Activated T-cell treated with anti-CD3 and anti-CD28 coated beads, Interleukin-2, amount 50 U/mL, for 24 hours (primary cell): ENCODE measurements at regions not wholly inside any gene's neighbourhood (a gene's known extent, or its start where the extent isn't known, plus 50 kb on each side); places are given as distances from the start of the nearest gene placed in this dataset.

Experiments
- DNase-seq: peaks from one replicate; pipeline ENCODE4 v3.0.0-alpha.2; 2020
- H3K27ac Mint-ChIP-seq: 2 replicates; pipeline ENCODE4 v1.8.0; 2020; ENCODE audit warnings: mild to moderate bottlenecking, mixed read lengths
- H3K27me3 Mint-ChIP-seq: 2 replicates; pipeline ENCODE4 v1.8.0; 2020; ENCODE audit warnings: mixed read lengths
- H3K36me3 Mint-ChIP-seq: 2 replicates; pipeline ENCODE4 v1.8.0; 2020; ENCODE audit warnings: low read depth, mixed read lengths
- H3K4me1 Mint-ChIP-seq: 2 replicates; pipeline ENCODE4 v1.8.0; 2020; ENCODE audit warnings: low read depth, mixed read lengths
- H3K4me3 Mint-ChIP-seq: 2 replicates; pipeline ENCODE4 v1.8.0; 2020; ENCODE audit warnings: mild to moderate bottlenecking, moderate library complexity, mixed read lengths
- H3K9me3 Mint-ChIP-seq: 2 replicates; pipeline ENCODE4 v1.8.0; 2020; ENCODE audit warnings: mixed read lengths

DNA sequence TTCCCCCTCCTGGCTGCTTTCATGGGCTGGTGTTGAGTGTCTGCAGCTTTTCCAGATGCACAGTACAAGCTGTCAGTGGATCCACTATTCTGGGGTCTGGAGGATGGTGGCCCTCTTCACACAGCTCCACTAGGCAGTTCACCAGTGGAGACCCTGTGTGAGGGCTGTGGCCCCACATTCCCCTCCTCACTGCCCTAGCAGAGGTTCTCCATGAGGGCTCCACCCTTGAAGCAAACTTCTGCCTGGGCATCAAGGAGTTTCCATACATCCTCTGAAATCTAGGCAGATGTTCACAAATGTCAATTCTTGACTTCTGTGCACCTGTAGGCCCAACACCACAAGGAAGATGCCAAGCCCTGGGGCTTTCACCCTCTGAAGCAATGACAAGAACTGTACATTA, 1386.2 kb upstream of the ACVR2A start:
- H3K36me3 Mint-ChIP-seq: no peaks in the 10 kb centered on the region
- peaks cover 20% of the 10 kb centered on the region for H3K9me3 Mint-ChIP-seq
- H3K4me3 Mint-ChIP-seq: no peak overlapping the region
- no peak overlapping the region for H3K27ac Mint-ChIP-seq
- H3K4me1 Mint-ChIP-seq: no peaks in the 10 kb centered on the region
- H3K27me3 Mint-ChIP-seq: no peaks in the 10 kb centered on the region
- no peak for DNase-seq

DNA sequence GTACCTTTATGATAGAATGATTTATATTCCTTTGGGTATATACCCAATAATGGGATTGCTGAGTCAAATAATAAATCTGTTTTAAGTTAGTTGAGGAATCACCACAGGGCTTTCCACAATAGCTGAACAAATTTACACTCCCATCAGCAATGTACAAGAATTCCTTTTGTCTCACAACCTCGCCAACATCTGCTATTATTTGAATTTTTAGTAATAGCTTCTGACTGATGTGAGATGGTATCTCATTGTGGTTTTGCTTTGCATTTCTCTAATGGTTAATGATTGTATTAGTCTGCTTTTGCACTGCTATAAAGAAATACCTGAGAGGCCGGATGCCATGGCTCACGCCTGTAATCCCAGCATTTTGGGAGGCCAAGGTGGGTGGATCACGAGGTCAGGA, 1387.6 kb upstream of the ACVR2A start:
- H3K27ac Mint-ChIP-seq: no peak overlapping the region
- H3K4me1 Mint-ChIP-seq: no peaks in the 10 kb centered on the region
- no peaks in the 10 kb centered on the region for H3K36me3 Mint-ChIP-seq
- no peak for DNase-seq
- no peak overlapping the region for H3K4me3 Mint-ChIP-seq
- H3K27me3 Mint-ChIP-seq: no peaks in the 10 kb centered on the region
- peaks cover 13% of the 10 kb centered on the region for H3K9me3 Mint-ChIP-seq

DNA sequence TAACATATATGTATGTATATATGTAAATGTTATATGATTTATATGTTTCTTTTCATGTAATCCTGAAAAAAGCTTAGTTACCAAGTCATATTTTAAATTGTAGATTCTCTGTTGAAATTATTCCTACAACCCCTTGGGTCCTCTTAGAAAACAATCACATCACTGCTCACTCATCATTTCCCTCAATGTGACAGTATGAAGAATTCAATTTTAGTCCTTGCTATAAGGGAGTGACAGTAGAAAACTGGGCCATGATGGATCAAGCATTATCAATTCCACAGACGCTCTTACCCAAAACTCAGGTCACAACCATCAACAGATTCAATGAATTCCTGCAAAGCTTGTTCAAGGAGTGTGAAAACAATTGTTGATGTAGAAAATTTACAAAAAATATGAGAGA, 1389.5 kb upstream of the ACVR2A start:
- no peaks in the 10 kb centered on the region for H3K27me3 Mint-ChIP-seq
- no peak for DNase-seq
- H3K36me3 Mint-ChIP-seq: no peaks in the 10 kb centered on the region
- peaks cover 6% of the 10 kb centered on the region for H3K9me3 Mint-ChIP-seq
- H3K4me1 Mint-ChIP-seq: no peaks in the 10 kb centered on the region
- no peak overlapping the region for H3K27ac Mint-ChIP-seq
- no peak overlapping the region for H3K4me3 Mint-ChIP-seq

DNA sequence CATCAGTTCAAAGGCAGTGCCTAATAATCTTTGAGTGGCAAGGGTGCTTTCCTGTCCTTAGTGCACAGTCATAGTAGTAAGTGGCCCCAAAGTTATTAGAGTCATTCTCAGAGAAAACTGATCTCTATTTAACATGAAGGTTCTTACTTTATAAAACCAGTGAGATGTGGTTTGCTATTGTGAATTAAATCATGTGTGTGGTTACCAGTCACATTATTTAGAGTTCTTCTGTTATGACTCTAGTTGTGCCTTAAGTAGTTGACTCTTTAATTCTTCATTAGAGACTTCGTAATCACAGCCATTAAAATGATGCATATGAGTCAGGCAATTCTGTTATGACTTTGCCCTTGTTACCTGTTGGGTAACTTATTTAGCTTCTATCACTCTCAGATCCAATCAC, 1392.9 kb upstream of the ACVR2A start:
- Mint-ChIP-seq H3K27me3 (no peaks in the 10 kb centered on the region), H3K36me3 (no peaks in the 10 kb centered on the region), H3K27ac (no peak overlapping the region), H3K4me3 (no peak overlapping the region), H3K9me3 (no peaks in the 10 kb centered on the region), H3K4me1 (no peaks in the 10 kb centered on the region)
- DNase-seq: no peak

DNA sequence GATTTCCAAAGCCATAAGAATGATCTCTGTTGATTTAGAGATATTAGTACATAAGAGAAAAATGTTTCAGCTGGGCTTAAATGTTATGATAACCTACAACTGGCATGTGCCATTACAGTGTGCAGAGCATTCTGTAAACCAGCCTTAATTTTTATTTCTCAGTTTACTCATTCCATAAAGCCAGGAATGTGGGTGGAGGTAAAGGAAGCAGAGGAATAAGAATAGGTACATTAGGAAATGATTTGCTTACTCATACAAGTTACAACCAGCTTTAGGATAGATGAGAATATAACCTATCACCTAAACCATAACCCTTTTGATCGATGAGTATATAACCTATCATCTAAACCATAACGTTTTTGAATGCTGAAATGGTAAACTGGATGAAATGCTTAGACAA, 1394.7 kb upstream of the ACVR2A start:
- H3K9me3 Mint-ChIP-seq: peaks cover 2% of the 10 kb centered on the region
- H3K27me3 Mint-ChIP-seq: no peaks in the 10 kb centered on the region
- H3K27ac Mint-ChIP-seq: no peak overlapping the region
- H3K4me3 Mint-ChIP-seq: no peak overlapping the region
- no peak for DNase-seq
- no peaks in the 10 kb centered on the region for H3K36me3 Mint-ChIP-seq
- no peaks in the 10 kb centered on the region for H3K4me1 Mint-ChIP-seq

DNA sequence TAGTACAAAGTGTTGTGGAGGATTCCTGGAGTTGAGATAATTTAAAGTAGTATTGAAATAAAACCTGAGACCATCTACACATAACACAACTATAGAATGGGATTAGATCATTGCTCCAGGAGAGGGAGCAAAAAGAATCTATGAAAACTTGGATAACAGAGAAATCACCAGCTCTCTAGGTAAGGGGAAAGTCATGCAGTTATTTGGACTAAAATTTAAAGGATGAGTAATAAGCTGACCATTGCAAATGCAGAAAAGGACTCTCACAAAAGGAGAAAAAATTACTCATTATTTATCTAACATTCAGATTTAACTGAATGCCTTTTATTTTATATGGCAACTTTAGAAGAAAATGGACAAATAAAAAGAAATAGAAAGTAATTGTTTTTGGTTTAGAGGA, 1399.8 kb upstream of the ACVR2A start:
- no peaks in the 10 kb centered on the region for H3K4me1 Mint-ChIP-seq
- H3K9me3 Mint-ChIP-seq: peaks cover 2% of the 10 kb centered on the region
- no peaks in the 10 kb centered on the region for H3K27me3 Mint-ChIP-seq
- no peak for DNase-seq
- H3K27ac Mint-ChIP-seq: no peak overlapping the region
- no peaks in the 10 kb centered on the region for H3K36me3 Mint-ChIP-seq
- H3K4me3 Mint-ChIP-seq: no peak overlapping the region

DNA sequence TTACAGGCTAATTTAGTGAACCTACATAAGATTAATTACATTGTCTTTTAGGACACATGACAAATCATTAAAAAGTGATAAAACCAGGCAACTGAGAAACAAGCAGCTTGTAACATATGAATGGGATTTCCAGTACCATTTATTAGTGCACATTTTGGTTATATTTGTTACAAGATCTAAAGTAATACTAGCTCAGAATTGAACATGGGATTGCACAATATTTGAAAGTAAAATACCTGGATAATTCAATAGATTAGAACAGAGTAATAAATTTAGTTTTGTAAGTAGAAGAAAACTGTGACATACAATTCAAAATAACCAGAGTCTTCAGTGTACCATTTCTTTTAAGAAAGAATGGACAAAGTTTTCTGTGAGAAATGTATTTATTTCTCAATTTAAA, 1400.7 kb upstream of the ACVR2A start:
- Mint-ChIP-seq H3K9me3 (peaks cover 2% of the 10 kb centered on the region), H3K27me3 (no peaks in the 10 kb centered on the region), H3K4me1 (no peaks in the 10 kb centered on the region), H3K4me3 (no peak overlapping the region), H3K27ac (no peak overlapping the region), H3K36me3 (no peaks in the 10 kb centered on the region)
- no peak for DNase-seq

DNA sequence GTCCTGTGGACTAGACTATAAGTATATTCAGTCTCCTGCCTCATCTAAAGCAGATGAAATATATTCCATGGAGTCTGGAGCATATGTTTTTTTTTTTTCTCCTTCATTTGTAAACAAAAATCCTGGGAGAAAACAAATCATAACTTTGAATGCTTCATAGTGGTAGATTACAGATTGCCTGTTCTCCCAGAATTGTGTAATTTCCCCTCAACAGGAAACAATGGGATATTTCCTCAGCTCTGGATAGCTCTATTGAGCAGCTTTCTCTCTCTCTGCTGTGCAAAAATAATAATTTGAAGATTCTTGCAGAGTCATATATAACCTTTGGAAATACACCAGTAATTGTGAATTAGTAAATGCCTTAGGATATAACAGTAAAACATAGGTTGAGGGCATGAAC, 1406.6 kb upstream of the ACVR2A start:
- no peak for DNase-seq
- H3K9me3 Mint-ChIP-seq: no peaks in the 10 kb centered on the region
- H3K27me3 Mint-ChIP-seq: no peaks in the 10 kb centered on the region
- H3K4me1 Mint-ChIP-seq: no peaks in the 10 kb centered on the region
- no peaks in the 10 kb centered on the region for H3K36me3 Mint-ChIP-seq
- no peak overlapping the region for H3K27ac Mint-ChIP-seq
- H3K4me3 Mint-ChIP-seq: no peak overlapping the region

DNA sequence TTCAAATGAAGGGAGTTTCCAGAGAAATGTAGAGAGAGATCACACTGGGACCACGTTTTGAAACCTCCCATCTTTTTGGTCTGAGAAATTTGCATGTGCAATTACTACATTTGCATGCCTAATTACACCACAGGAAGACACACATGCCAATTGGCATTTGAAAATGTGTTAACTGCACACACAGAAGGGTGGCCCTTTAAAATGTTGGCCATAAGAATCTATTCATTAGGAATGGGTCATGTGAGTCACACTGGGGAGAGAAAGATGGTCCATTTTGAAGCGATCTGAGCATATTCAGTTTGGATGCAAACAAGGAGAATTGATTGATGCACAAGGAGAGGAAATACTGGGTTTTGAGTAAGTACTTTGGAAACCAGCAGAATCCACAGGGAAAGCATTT, 1407.1 kb upstream of the ACVR2A start:
- Mint-ChIP-seq H3K9me3 (no peaks in the 10 kb centered on the region), H3K4me3 (no peak overlapping the region), H3K27ac (no peak overlapping the region), H3K36me3 (no peaks in the 10 kb centered on the region), H3K27me3 (no peaks in the 10 kb centered on the region), H3K4me1 (no peaks in the 10 kb centered on the region)
- DNase-seq: no peak

DNA sequence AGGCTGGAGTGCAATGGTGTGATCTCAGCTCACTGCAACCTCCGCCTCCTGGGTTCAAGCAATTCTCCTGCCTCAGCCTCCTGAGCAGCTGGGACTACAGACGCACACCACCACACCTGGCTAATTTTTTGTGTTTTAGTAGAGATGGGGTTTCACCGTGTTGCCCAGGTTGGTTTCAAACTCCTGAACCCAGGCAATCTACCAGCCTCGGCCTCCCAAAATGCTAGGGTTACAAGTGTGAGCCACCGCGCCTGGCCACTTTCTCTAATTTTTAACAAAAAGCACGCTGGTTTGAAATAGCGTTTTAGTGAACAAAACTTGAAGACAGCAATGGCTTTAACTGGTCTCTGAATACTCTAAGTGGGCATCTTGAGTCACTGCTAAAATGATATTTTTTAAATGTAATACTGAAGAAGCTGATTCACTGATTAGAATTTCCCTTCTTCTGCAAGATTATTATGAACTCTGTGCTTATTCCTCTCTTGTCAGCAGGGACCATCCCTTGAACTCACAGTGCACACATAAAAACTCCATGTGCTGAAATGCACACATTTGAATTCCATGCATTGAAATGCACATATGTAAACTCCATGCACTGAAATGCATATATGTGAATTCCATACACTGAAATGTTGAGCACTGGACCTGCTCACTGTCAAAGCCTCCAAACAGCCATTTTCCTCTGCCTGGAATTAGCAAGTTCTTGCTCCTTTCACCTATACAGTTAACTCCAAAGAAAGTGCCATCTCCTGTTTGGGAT, 1411.5 kb upstream of the ACVR2A start:
- DNase-seq: no peak
- H3K36me3 Mint-ChIP-seq: no peaks in the 10 kb centered on the region
- no peak overlapping the region for H3K27ac Mint-ChIP-seq
- H3K4me1 Mint-ChIP-seq: no peaks in the 10 kb centered on the region
- H3K4me3 Mint-ChIP-seq: no peak overlapping the region
- peaks cover 2% of the 10 kb centered on the region for H3K9me3 Mint-ChIP-seq
- H3K27me3 Mint-ChIP-seq: no peaks in the 10 kb centered on the region

DNA sequence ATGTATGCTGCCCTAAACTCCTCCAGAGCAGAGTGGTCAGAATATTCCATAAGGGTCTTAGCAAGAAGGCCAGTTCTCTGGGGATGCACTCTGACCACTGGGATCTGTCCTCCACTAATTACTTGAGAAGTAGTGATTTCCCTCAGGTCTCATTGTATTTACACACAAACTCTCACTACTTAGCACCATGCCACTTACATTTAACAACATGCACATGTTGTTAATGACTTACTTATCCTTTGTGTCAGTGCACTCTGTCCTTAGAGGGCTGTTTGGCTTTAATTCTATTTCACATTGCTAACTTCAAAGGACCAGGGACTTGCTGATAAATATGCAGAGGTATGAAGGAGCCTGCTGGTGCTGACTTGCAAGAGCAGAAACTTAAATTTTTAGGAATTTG, 1415.5 kb upstream of the ACVR2A start:
- H3K27me3 Mint-ChIP-seq: no peaks in the 10 kb centered on the region
- H3K36me3 Mint-ChIP-seq: no peaks in the 10 kb centered on the region
- no peak for DNase-seq
- no peak overlapping the region for H3K4me3 Mint-ChIP-seq
- H3K9me3 Mint-ChIP-seq: peaks cover 2% of the 10 kb centered on the region
- H3K27ac Mint-ChIP-seq: no peak overlapping the region
- no peaks in the 10 kb centered on the region for H3K4me1 Mint-ChIP-seq

DNA sequence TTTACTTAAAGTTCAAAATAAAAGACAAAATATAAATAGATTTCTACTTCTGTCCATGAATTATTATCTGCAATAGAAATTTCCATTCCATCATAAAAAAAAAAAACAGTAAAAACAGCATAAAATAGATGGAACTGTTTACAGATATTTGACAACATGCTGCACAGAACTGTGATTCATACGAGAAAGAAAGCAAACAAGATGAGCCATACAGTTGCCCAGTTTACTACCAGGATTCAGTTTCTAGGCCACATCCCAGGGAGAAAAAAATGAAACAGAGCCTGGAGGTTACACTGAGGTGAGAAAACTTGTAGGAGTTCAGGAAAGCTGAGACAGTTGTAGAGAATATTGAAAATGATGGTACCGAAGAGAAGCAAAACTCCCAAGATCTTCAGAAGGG, 1426.9 kb upstream of the ACVR2A start:
- Mint-ChIP-seq H3K36me3 (no peaks in the 10 kb centered on the region), H3K4me1 (no peaks in the 10 kb centered on the region), H3K27me3 (no peaks in the 10 kb centered on the region), H3K4me3 (no peak overlapping the region), H3K9me3 (no peaks in the 10 kb centered on the region), H3K27ac (no peak overlapping the region)
- no peak for DNase-seq

DNA sequence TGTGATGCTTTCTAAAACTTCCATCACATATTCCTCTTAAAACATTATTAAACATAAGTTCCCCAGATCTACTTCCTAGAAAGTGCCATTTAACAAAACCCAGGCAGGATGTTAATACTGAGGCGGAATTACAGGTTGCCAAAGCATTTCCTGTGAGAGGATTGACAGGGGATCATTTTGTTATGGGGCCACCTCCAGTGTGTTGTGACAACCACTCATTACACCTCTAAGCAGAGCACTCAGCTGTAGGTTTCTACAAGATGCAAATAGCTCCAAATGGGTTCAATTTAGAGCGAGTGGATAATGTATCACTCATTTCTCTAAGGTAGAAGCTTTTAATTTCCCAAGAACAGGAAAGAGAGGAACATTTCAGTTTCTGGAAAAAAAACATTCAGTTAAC, 1429.5 kb upstream of the ACVR2A start:
- DNase-seq: no peak
- no peaks in the 10 kb centered on the region for H3K27me3 Mint-ChIP-seq
- no peak overlapping the region for H3K4me3 Mint-ChIP-seq
- H3K36me3 Mint-ChIP-seq: no peaks in the 10 kb centered on the region
- H3K4me1 Mint-ChIP-seq: no peaks in the 10 kb centered on the region
- no peaks in the 10 kb centered on the region for H3K9me3 Mint-ChIP-seq
- H3K27ac Mint-ChIP-seq: no peak overlapping the region

DNA sequence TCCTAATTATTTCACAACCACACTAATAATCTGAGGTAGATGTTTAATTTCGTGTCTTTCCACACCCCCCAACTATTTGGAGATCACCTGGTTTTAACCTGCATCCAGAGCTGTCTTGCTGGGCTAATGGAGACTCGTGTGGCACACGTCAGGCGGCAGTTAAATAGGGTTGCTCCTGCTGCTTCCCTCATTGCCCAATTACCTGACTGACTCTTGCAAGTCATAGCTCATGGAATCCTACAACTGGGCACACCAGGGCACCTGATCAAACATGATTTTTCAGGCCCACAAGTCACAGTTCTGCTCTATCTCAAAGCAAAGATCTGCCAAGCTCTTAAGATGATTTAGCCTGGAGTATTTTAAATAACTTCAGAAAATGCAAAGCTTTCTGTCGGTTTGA, 1430.4 kb upstream of the ACVR2A start:
- no peaks in the 10 kb centered on the region for H3K36me3 Mint-ChIP-seq
- no peak overlapping the region for H3K4me3 Mint-ChIP-seq
- no peaks in the 10 kb centered on the region for H3K27me3 Mint-ChIP-seq
- no peaks in the 10 kb centered on the region for H3K4me1 Mint-ChIP-seq
- H3K27ac Mint-ChIP-seq: no peak overlapping the region
- no peak for DNase-seq
- H3K9me3 Mint-ChIP-seq: no peaks in the 10 kb centered on the region

DNA sequence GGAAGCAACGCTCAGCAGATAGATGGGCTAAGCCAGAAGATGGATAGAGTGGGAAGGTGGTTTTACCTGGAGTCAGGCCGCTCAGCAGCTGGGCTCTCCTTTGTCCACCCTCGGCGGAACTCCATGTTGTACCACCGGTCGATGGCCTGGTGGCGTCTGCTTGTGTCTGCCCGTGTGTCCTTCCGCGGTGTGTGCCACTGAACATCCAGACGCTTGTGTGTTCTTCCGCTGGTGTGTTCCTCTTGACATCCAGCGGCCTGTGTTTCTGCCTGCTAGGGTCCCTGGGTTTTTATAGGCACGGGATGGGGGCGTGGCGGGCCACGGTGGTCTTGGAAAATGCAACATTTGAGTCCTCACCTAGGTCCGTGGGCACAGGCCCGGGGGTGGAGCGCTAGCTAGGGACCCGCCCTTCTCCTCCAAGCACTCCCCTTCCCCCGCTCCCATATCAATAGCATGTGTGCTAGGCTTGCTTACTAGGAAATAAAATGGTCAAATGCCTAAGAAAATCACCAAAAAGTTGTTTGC, 1431.7 kb upstream of the ACVR2A start:
- H3K36me3 Mint-ChIP-seq: no peaks in the 10 kb centered on the region
- no peak overlapping the region for H3K27ac Mint-ChIP-seq
- H3K4me1 Mint-ChIP-seq: no peaks in the 10 kb centered on the region
- no peaks in the 10 kb centered on the region for H3K9me3 Mint-ChIP-seq
- H3K27me3 Mint-ChIP-seq: no peaks in the 10 kb centered on the region
- DNase-seq: no peak
- H3K4me3 Mint-ChIP-seq: no peak overlapping the region

DNA sequence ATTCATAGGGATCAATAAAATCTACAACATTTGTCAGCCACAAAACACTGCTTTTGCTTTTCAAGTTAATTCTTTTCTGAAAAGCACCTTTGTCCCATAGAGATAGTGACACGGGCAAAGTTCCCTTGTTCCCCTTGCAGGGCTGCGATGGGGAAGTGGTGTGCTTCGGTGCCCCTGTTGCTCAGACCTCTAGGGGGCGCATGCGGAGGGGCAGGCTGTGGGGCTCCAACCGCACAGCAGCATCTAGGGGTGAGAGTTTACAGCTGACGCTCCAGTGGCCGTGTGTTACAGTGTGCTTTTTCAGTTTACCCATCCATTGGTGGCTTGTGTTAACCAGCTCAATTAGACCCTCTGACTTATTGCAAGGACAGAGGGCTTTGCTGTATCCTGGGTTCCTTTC, 1432.2 kb upstream of the ACVR2A start:
- no peaks in the 10 kb centered on the region for H3K4me1 Mint-ChIP-seq
- H3K4me3 Mint-ChIP-seq: no peak overlapping the region
- H3K9me3 Mint-ChIP-seq: no peaks in the 10 kb centered on the region
- H3K27me3 Mint-ChIP-seq: no peaks in the 10 kb centered on the region
- DNase-seq: no peak
- no peaks in the 10 kb centered on the region for H3K36me3 Mint-ChIP-seq
- H3K27ac Mint-ChIP-seq: no peak overlapping the region
